SK-N-SH (cell line): ENCODE measurements at regions not wholly inside any gene's neighbourhood (a gene's known extent, or its start where the extent isn't known, plus 50 kb on each side); places are given as distances from the start of the nearest gene placed in this dataset.

Experiments
- CTCF ChIA-PET: fragments of 300-600, 350-600 bp; formaldehyde crosslinking; extraction: SDS; loops from one replicate; lab custom pipeline; 2021; lab: Yijun Ruan, JAX
- POLR2A ChIA-PET: fragments of 350-600 bp; sonication (Branson Sonifier 250); formaldehyde crosslinking; extraction: SDS; loops from one replicate; lab custom pipeline; 2020; ENCODE audit warnings: antibody characterized with exemption, inconsistent platforms; lab: Yijun Ruan, JAX
- DNase-seq: peaks from one replicate; pipeline ENCODE4 v3.0.0; 2012
- H2AFZ ChIP-seq: fragments of 200-600 bp; sonication (generic); 2 replicates; pipeline ENCODE4 v1.8.1; 2016; ENCODE audit warnings: antibody characterized with exemption, mild to moderate bottlenecking, low read depth
- H3F3A ChIP-seq: fragments of 200-600 bp; sonication (generic); replicated peaks from 2 replicates; pipeline ENCODE3; 2016; ENCODE audit warnings: antibody characterized with exemption, mild to moderate bottlenecking; ENCODE audit not compliant: insufficient read depth
- H3K27ac ChIP-seq, 2 experiments: fragments of 200-500 bp in 1 of 2; fragments of 200-600 bp in 1 of 2; sonication (Bioruptor generic) in 1 of 2; sonication (generic), shearing (Covaris generic) in 1 of 2; 2 replicates each; pipeline versions ENCODE4 v1.5.1 to v1.6.1; 2014 to 2016; ENCODE audit warnings: low read depth in 2 of 2, inconsistent platforms in 1 of 2, low read length in 1 of 2, mild to moderate bottlenecking in 1 of 2, mixed read lengths in 1 of 2
- H3K27me3 ChIP-seq: fragments of 200-600 bp; sonication (generic), shearing (Covaris generic); 2 replicates; pipeline ENCODE4 v1.6.1; 2016; ENCODE audit warnings: mixed run types; ENCODE audit not compliant: insufficient read depth
- H3K36me3 ChIP-seq, 2 experiments: fragments of 200-500 bp in 1 of 2; fragments of 200-600 bp in 1 of 2; sonication (Bioruptor generic) in 1 of 2; sonication (generic) in 1 of 2; replicated peaks in 1 of 2; 2 replicates each; pipeline versions ENCODE3 to v1.5.1; 2014 to 2016; ENCODE audit warnings: low read length in 1 of 2, mild to moderate bottlenecking in 1 of 2; ENCODE audit not compliant: insufficient read depth in 2 of 2, control insufficient read depth in 1 of 2
- H3K4me1 ChIP-seq, 2 experiments: fragments of 200-500 bp in 1 of 2; fragments of 200-600 bp in 1 of 2; sonication (Bioruptor generic) in 1 of 2; sonication (generic), shearing (Covaris generic) in 1 of 2; 2 replicates each; pipeline versions ENCODE4 v1.5.1 to v1.6.1; 2014 to 2016; ENCODE audit warnings: low read depth in 1 of 2, low read length in 1 of 2, mixed run types in 1 of 2; ENCODE audit not compliant: insufficient read depth in 2 of 2, control insufficient read depth in 1 of 2
- H3K4me2 ChIP-seq: fragments of 200-600 bp; sonication (generic), shearing (Covaris generic); 2 replicates; pipeline ENCODE4 v1.6.1; 2017; ENCODE audit warnings: mixed run types
- H3K4me3 ChIP-seq, 2 experiments: fragments of 200-500 bp in 1 of 2; fragments of 200-600 bp in 1 of 2; sonication (Bioruptor generic) in 1 of 2; sonication (generic), shearing (Covaris generic) in 1 of 2; 2 replicates each; pipeline versions ENCODE4 v1.5.1 to v1.8.1; 2014 to 2016; ENCODE audit warnings: low read depth in 2 of 2, inconsistent platforms in 1 of 2, low read length in 1 of 2, mild to moderate bottlenecking in 1 of 2, mixed read lengths in 1 of 2, moderate library complexity in 1 of 2
- H3K79me2 ChIP-seq: fragments of 200-600 bp; sonication (generic); 2 replicates; pipeline ENCODE4 v1.8.1; 2017; ENCODE audit warnings: mild to moderate bottlenecking; ENCODE audit not compliant: insufficient read depth
- H3K9ac ChIP-seq: fragments of 200-600 bp; sonication (generic); 2 replicates; pipeline ENCODE4 v1.6.1; 2017; ENCODE audit warnings: mixed run types
- H3K9me2 ChIP-seq: fragments of 200-600 bp; sonication (generic); 2 replicates; pipeline ENCODE4 v1.6.1; 2017; ENCODE audit warnings: mixed run types
- H3K9me3 ChIP-seq: fragments of 200-600 bp; sonication (generic); 2 replicates; pipeline ENCODE4 v1.6.1; 2017; ENCODE audit warnings: mixed run types, mild to moderate bottlenecking, moderate library complexity
- H4K20me1 ChIP-seq: fragments of 200-600 bp; sonication (generic); 2 replicates; pipeline ENCODE4 v1.6.1; 2017; ENCODE audit warnings: mild to moderate bottlenecking, mixed run types; ENCODE audit not compliant: insufficient read depth
- CHD2 ChIP-seq: fragments of 150-350 bp; IDR thresholded peaks from 2 replicates; pipeline ENCODE4 v1.6.1; 2018; ENCODE audit warnings: low read length; ENCODE audit not compliant: partially characterized antibody
- ELF1 ChIP-seq: IDR thresholded peaks from 2 replicates; pipeline ENCODE4 v1.4.0; 2012
- EP300 ChIP-seq, 2 experiments: IDR thresholded peaks; 2 replicates each; pipeline versions ENCODE4 v1.4.0 to v1.6.1; 2012; ENCODE audit warnings: borderline replicate concordance in 1 of 2, low read depth in 1 of 2, low read length in 1 of 2
- FOXJ3 ChIP-seq: sonication (generic); formaldehyde crosslinking; IDR thresholded peaks from 2 replicates; pipeline ENCODE4 v1.5.1; 2020; ENCODE audit warnings: mild to moderate bottlenecking, missing genetic modification reagents
- FOXM1 ChIP-seq: IDR thresholded peaks from 2 replicates; pipeline ENCODE4 v1.4.0; 2012; ENCODE audit warnings: low read depth, mild to moderate bottlenecking
- GATA2 ChIP-seq: sonication (generic); formaldehyde crosslinking; IDR thresholded peaks from 2 replicates; pipeline ENCODE4 v1.5.0; 2020; ENCODE audit warnings: mild to moderate bottlenecking, missing genetic modification reagents
- JUND ChIP-seq: IDR thresholded peaks from 2 replicates; pipeline ENCODE4 v1.4.0; 2012
- MAX ChIP-seq: IDR thresholded peaks from 2 replicates; pipeline ENCODE4 v1.4.0; 2012; ENCODE audit warnings: low read depth
- MEF2A ChIP-seq: IDR thresholded peaks from 2 replicates; pipeline ENCODE4 v1.4.0; 2012; ENCODE audit warnings: low read depth, borderline replicate concordance
- PBX3 ChIP-seq: IDR thresholded peaks from 2 replicates; pipeline ENCODE4; 2012
- POLR2AphosphoS5 ChIP-seq: IDR thresholded peaks from 2 replicates; pipeline ENCODE4 v1.6.1; 2012; ENCODE audit warnings: low read depth, low read length
- RCOR1 ChIP-seq: fragments of 150-350 bp; IDR thresholded peaks from 2 replicates; pipeline ENCODE4 v1.6.1; 2017; ENCODE audit warnings: antibody characterized with exemption, low read length
- RXRA ChIP-seq: IDR thresholded peaks from 2 replicates; pipeline ENCODE4 v1.4.0; 2012; ENCODE audit warnings: low read depth, mild to moderate bottlenecking, borderline replicate concordance
- SIN3A ChIP-seq: IDR thresholded peaks from 2 replicates; pipeline ENCODE4 v1.6.1; 2012; ENCODE audit warnings: low read depth, mild to moderate bottlenecking, low read length, moderate library complexity, borderline replicate concordance
- SMC3 ChIP-seq: IDR thresholded peaks from 2 replicates; pipeline ENCODE4 v1.6.1; 2012; ENCODE audit warnings: low read depth, low read length, improper control_type of control experiment
- TCF12 ChIP-seq: IDR thresholded peaks from 2 replicates; pipeline ENCODE4 v1.4.0; 2012
- USF2 ChIP-seq: fragments of 150-350 bp; IDR thresholded peaks from 2 replicates; pipeline ENCODE4 v1.6.1; 2017; ENCODE audit warnings: antibody characterized with exemption, low read length, low read depth, borderline replicate concordance
- WGBS: methylation state at CpG from one replicate; pipeline ENCODE4 v1.1.6; 2017; ENCODE audit warnings: low lambda C conversion rate; 5-methylcytosine and 5-hydroxymethylcytosine counted together
- TF ChIP-seq, protein P1 (sequence below): fragments of 150-350 bp; IDR thresholded peaks from 2 replicates; pipeline ENCODE4 v1.6.1; 2016; ENCODE audit warnings: mild to moderate bottlenecking, low read depth, low read length
- TF ChIP-seq, protein P2 (sequence below): IDR thresholded peaks from 2 replicates; pipeline ENCODE4 v1.4.0; 2012; ENCODE audit warnings: low read depth, borderline replicate concordance

- TF ChIP-seq FOXM1 (no peak), SIN3A (no peak), EP300 (IDR thresholded peaks at IDR 0.05; ENCODE audit: borderline replicate concordance in 1 of 2, low read depth in 1 of 2, low read length in 1 of 2) (no peak), SMC3 (no peak), MEF2A (no peak), USF2 (no peak), JUND (no peak), PBX3 (no peak)
- TF ChIP-seq, protein P1, sequence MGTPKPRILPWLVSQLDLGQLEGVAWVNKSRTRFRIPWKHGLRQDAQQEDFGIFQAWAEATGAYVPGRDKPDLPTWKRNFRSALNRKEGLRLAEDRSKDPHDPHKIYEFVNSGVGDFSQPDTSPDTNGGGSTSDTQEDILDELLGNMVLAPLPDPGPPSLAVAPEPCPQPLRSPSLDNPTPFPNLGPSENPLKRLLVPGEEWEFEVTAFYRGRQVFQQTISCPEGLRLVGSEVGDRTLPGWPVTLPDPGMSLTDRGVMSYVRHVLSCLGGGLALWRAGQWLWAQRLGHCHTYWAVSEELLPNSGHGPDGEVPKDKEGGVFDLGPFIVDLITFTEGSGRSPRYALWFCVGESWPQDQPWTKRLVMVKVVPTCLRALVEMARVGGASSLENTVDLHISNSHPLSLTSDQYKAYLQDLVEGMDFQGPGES = no peak
Measured at GRCh38 chr1:199033661-199034060, 394.8 kb downstream of the PTPRC start (continued).

DNA sequence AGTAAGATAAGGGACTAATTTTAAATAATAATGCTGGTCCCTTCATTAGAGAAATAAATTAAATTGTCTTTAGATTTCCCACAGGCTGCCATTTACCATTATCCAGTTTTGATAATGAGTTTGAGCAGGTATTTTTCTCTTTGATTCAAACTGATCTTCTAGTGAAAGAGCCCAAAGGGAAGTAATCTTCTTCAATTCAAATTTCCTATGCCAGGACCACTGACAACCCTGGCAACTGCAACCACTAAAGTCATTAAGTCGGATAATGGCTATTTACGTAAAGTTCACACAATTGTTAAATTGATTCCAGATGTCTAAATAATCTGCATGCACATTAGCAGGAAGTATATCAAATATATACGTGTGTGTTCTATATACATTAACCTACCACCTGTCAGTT lies 399.3 kb downstream of the PTPRC start:
- CTCF ChIA-PET = no interaction called here
- Histone ChIP-seq H4K20me1 (no peaks in the 10 kb centered on the region), H3K9ac (no peak overlapping the region), H3K4me2 (no peak overlapping the region), H3K36me3 (no peaks in the 10 kb centered on the region), H3K4me1 (peaks cover 0 to 4% of the 10 kb centered on the region in 2 experiments; a peak in 2 of 4 replicates), H3K27me3 (no peaks in the 10 kb centered on the region), H3K9me2 (no peaks in the 10 kb centered on the region), H3K9me3 (no peaks in the 10 kb centered on the region), H3K27ac (peak overlapping the region in 1 of 2 experiments; percentile 71; a peak in 1 of 4 replicates)
- peak; percentile 23 for DNase-seq
- POLR2A ChIA-PET = no interaction called here
- TF ChIP-seq MEF2A = no peak
- TF ChIP-seq POLR2AphosphoS5 = no peak
- no peak for TF ChIP-seq RXRA
- TF ChIP-seq CHD2 = peak; percentile 23
- TF ChIP-seq TCF12 = 0 out of 2 replicates have a peak, but pooled peaks have one; percentile 16
- TF ChIP-seq MAX = no peak
- no peak for TF ChIP-seq ELF1
- no peak for TF ChIP-seq USF2
- TF ChIP-seq, protein P2, sequence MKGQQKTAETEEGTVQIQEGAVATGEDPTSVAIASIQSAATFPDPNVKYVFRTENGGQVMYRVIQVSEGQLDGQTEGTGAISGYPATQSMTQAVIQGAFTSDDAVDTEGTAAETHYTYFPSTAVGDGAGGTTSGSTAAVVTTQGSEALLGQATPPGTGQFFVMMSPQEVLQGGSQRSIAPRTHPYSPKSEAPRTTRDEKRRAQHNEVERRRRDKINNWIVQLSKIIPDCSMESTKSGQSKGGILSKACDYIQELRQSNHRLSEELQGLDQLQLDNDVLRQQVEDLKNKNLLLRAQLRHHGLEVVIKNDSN = no peak
- no peak for TF ChIP-seq SMC3
- TF ChIP-seq FOXJ3 (CRISPR knock-in tag) = peak; percentile 77
- peak in 1 of 2 experiments; percentile 78; a peak in 2 of 4 replicates for TF ChIP-seq EP300 (IDR thresholded peaks at IDR 0.05; ENCODE audit: borderline replicate concordance in 1 of 2, low read depth in 1 of 2, low read length in 1 of 2)
- peak; percentile 53; the same call in 1 of the 2 replicates for TF ChIP-seq RCOR1
- TF ChIP-seq FOXM1 = no peak
- no peak for TF ChIP-seq JUND
- peak; percentile 71 for TF ChIP-seq GATA2 (CRISPR knock-in tag)
- TF ChIP-seq, all 33 proteins: peak for 6
- Histone ChIP-seq H3K79me2 (no peaks in the 10 kb centered on the region), H3F3A (no peaks in the 10 kb centered on the region), H2AFZ (no peak overlapping the region), H3K4me3 (no peak overlapping the region)
- WGBS = 45% methylated on average over 3 of the region's 3 CpGs
